ENCODE measurements at regions not wholly inside any gene's neighbourhood (a gene's known extent, or its start where the extent isn't known, plus 50 kb on each side); places are given as distances from the start of the nearest gene placed in this dataset.
"Not testable (repeated sequence)": the region's sequence is repeated elsewhere in the genome, so short reads cannot be mapped to it uniquely, and the experiment has no call there.

DNA sequence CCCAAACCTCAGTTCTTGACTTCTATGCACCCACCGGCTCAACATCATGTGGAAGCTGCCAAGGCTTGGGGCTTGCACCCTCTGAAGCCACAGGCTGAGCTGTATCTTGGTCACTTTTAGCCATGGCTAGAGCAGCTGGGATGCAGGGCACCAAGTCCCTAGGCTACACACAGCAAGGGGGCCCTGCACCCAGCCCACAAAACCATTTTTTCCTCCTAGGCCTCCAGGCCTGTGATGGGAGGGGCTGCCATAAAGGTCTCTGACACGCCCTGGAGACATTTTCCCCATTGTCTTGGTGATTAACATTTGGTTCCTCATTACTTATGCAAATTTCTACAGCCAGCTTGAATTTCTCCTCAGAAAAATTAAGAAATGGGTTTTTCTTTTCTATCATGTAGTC lies 485.5 kb upstream of the SYT1 start:
- not testable (repeated sequence) for TF ChIP-seq POLR2AphosphoS5, POLR2A (IDR thresholded peaks at IDR 0.05; ENCODE audit: low read depth, low read length)

All from GM12891 (cell line).